ENCODE measurements at regions not wholly inside any gene's neighbourhood (a gene's known extent, or its start where the extent isn't known, plus 50 kb on each side); places are given as distances from the start of the nearest gene placed in this dataset.

- FAIRE-seq (no peak), DNase-seq (ENCODE audit: insufficient read length, low spot score) (no peak)
- TF ChIP-seq CTCF (IDR thresholded peaks at IDR 0.05; ENCODE audit: insufficient read depth, missing control alignments): no peak
Observed at GRCh38 chr1:73161418-73161817, 879.1 kb upstream of the NEGR1 start.

- no peak for DNase-seq (ENCODE audit: insufficient read length, low spot score)
- no peak for FAIRE-seq
- TF ChIP-seq CTCF (IDR thresholded peaks at IDR 0.05; ENCODE audit: insufficient read depth, missing control alignments): no peak
Observed at GRCh38 chr1:73160759-73161158, 878.4 kb upstream of the NEGR1 start.

GRCh38 chr1:73144311-73144710 is 862.0 kb upstream of the NEGR1 start:
- DNase-seq (ENCODE audit: insufficient read length, low spot score) (no peak), FAIRE-seq (no peak)
- TF ChIP-seq CTCF (IDR thresholded peaks at IDR 0.05; ENCODE audit: insufficient read depth, missing control alignments): no peak

- TF ChIP-seq CTCF (IDR thresholded peaks at IDR 0.05; ENCODE audit: insufficient read depth, missing control alignments): no peak
- no peak for FAIRE-seq
- DNase-seq (ENCODE audit: insufficient read length, low spot score): no peak
Observed at GRCh38 chr1:73136975-73137374, 854.6 kb upstream of the NEGR1 start.

- TF ChIP-seq CTCF (IDR thresholded peaks at IDR 0.05; ENCODE audit: insufficient read depth, missing control alignments): no peak
- no peak for FAIRE-seq
- DNase-seq (ENCODE audit: insufficient read length, low spot score): no peak
Observed at GRCh38 chr1:73106931-73107330, 824.6 kb upstream of the NEGR1 start.

GRCh38 chr1:73105755-73106154 is 823.4 kb upstream of the NEGR1 start:
- no peak for DNase-seq (ENCODE audit: insufficient read length, low spot score)
- TF ChIP-seq CTCF (IDR thresholded peaks at IDR 0.05; ENCODE audit: insufficient read depth, missing control alignments): no peak
- no peak for FAIRE-seq

- FAIRE-seq: no peak
- no peak for DNase-seq (ENCODE audit: insufficient read length, low spot score)
- TF ChIP-seq CTCF (IDR thresholded peaks at IDR 0.05; ENCODE audit: insufficient read depth, missing control alignments): no peak
Observed at GRCh38 chr1:73104749-73105148, 822.4 kb upstream of the NEGR1 start.
